HEK293 (cell line): ENCODE measurements at regions not wholly inside any gene's neighbourhood (a gene's known extent, or its start where the extent isn't known, plus 50 kb on each side); places are given as distances from the start of the nearest gene placed in this dataset.

Experiments
- CTCF ChIA-PET: fragments of 350-600 bp; formaldehyde crosslinking; extraction: SDS; loops from one replicate; lab custom pipeline; 2021; ENCODE audit warnings: antibody characterized with exemption; lab: Yijun Ruan, JAX
- POLR2A ChIA-PET: fragments of 300-600 bp; formaldehyde crosslinking; extraction: SDS; loops from one replicate; lab custom pipeline; 2020; ENCODE audit warnings: antibody characterized with exemption, inconsistent platforms; lab: Yijun Ruan, JAX
- H3K27ac ChIP-seq: fragments of 200-500 bp; sonication (Bioruptor generic); 2 replicates; pipeline ENCODE4 v1.5.1; 2014; ENCODE audit warnings: low read depth, low read length, control low read depth, inconsistent platforms; ENCODE audit errors: extremely low read depth
- H3K36me3 ChIP-seq, 2 experiments: fragments of 200-500 bp in 1 of 2; sonication (Bioruptor generic) in 1 of 2; 1 replicate in 1 of 2; 2 replicates in 1 of 2; pipeline ENCODE4 v1.5.1; 2014 to 2017; ENCODE audit warnings: inconsistent platforms in 2 of 2, low read length in 2 of 2; ENCODE audit not compliant: control insufficient read depth in 2 of 2, insufficient read depth in 1 of 2
- H3K4me1 ChIP-seq: fragments of 200-500 bp; sonication (Bioruptor generic); 2 replicates; pipeline ENCODE4 v1.5.1; 2014; ENCODE audit warnings: mild to moderate bottlenecking, low read length, inconsistent platforms; ENCODE audit not compliant: control insufficient read depth, insufficient read depth
- H3K4me3 ChIP-seq: 2 replicates; pipeline ENCODE4 v1.5.1; 2011; ENCODE audit warnings: low read depth, mild to moderate bottlenecking, control low read depth, low read length, moderate library complexity
- H3K9me3 ChIP-seq: fragments of 200-500 bp; sonication (Bioruptor generic); 2 replicates; pipeline ENCODE4 v1.5.1; 2014; ENCODE audit warnings: low read depth, low read length, inconsistent platforms; ENCODE audit not compliant: control insufficient read depth, insufficient read depth
- EGR2 ChIP-seq: fragments of 450-650 bp; formaldehyde crosslinking; IDR thresholded peaks from 2 replicates; pipeline ENCODE4 v1.5.1; 2016; ENCODE audit warnings: low read depth, missing biosample characterization, missing genetic modification characterization
- GFI1B ChIP-seq: fragments of 450-650 bp; formaldehyde crosslinking; IDR thresholded peaks from 2 replicates; pipeline ENCODE4 v1.5.1; 2016; ENCODE audit warnings: missing biosample characterization, missing genetic modification characterization
- KLF8 ChIP-seq: fragments of 450-650 bp; formaldehyde crosslinking; IDR thresholded peaks from 2 replicates; pipeline ENCODE4 v1.5.1; 2016; ENCODE audit warnings: missing biosample characterization, missing genetic modification characterization
- OVOL3 ChIP-seq: fragments of 450-650 bp; formaldehyde crosslinking; IDR thresholded peaks from 2 replicates; pipeline ENCODE4 v1.5.1; 2016; ENCODE audit warnings: missing biosample characterization, missing genetic modification characterization
- SCRT1 ChIP-seq: fragments of 450-650 bp; formaldehyde crosslinking; IDR thresholded peaks from 2 replicates; pipeline ENCODE4 v1.5.1; 2016; ENCODE audit warnings: missing biosample characterization, missing genetic modification characterization, borderline replicate concordance
- TRIM28 ChIP-seq: IDR thresholded peaks from 2 replicates; pipeline ENCODE4 v1.6.1; 2011; ENCODE audit warnings: low read length, control low read depth, borderline replicate concordance
- ZBTB21 ChIP-seq: fragments of 450-650 bp; formaldehyde crosslinking; IDR thresholded peaks from 2 replicates; pipeline ENCODE4 v1.5.1; 2017; ENCODE audit warnings: missing biosample characterization, missing genetic modification characterization
- ZBTB48 ChIP-seq: fragments of 450-650 bp; formaldehyde crosslinking; IDR thresholded peaks from 2 replicates; pipeline ENCODE4 v1.5.1; 2016; ENCODE audit warnings: missing biosample characterization, missing genetic modification characterization
- ZBTB8A ChIP-seq: fragments of 450-650 bp; formaldehyde crosslinking; IDR thresholded peaks from 2 replicates; pipeline ENCODE4 v1.5.1; 2016; ENCODE audit warnings: missing biosample characterization, missing genetic modification characterization
- ZFHX2 ChIP-seq: fragments of 450-650 bp; formaldehyde crosslinking; conservative IDR thresholded peaks from 2 replicates; pipeline ENCODE4 v1.5.1; 2016; ENCODE audit warnings: missing biosample characterization, missing genetic modification characterization
- ZNF133 ChIP-seq: fragments of 450-650 bp; formaldehyde crosslinking; IDR thresholded peaks from 2 replicates; pipeline ENCODE4 v1.5.1; 2016; ENCODE audit warnings: missing biosample characterization, missing genetic modification characterization
- ZNF211 ChIP-seq: fragments of 450-650 bp; formaldehyde crosslinking; IDR thresholded peaks from 2 replicates; pipeline ENCODE4 v1.5.1; 2016; ENCODE audit warnings: low read depth, missing biosample characterization, missing genetic modification characterization
- ZNF292 ChIP-seq: fragments of 450-650 bp; formaldehyde crosslinking; IDR thresholded peaks from 2 replicates; pipeline ENCODE4 v1.5.1; 2016; ENCODE audit warnings: low read depth, missing biosample characterization, missing genetic modification characterization, borderline replicate concordance
- ZNF433 ChIP-seq: fragments of 450-650 bp; formaldehyde crosslinking; IDR thresholded peaks from 2 replicates; pipeline ENCODE4 v1.5.1; 2016; ENCODE audit warnings: missing biosample characterization, missing genetic modification characterization, low read depth
- ZNF514 ChIP-seq: fragments of 450-650 bp; formaldehyde crosslinking; IDR thresholded peaks from 2 replicates; pipeline ENCODE4 v1.5.1; 2016; ENCODE audit warnings: missing biosample characterization, missing genetic modification characterization
- ZNF571 ChIP-seq: fragments of 450-650 bp; formaldehyde crosslinking; IDR thresholded peaks from 2 replicates; pipeline ENCODE4 v1.5.0; 2017; ENCODE audit warnings: missing biosample characterization, missing genetic modification characterization
- ZNF707 ChIP-seq: fragments of 450-650 bp; formaldehyde crosslinking; IDR thresholded peaks from 2 replicates; pipeline ENCODE4 v1.5.1; 2016; ENCODE audit warnings: missing biosample characterization, missing genetic modification characterization
- ZNF777 ChIP-seq: fragments of 450-650 bp; formaldehyde crosslinking; IDR thresholded peaks from 2 replicates; pipeline ENCODE4 v1.5.1; 2017; ENCODE audit warnings: missing biosample characterization, missing genetic modification characterization, borderline replicate concordance
- ZNF843 ChIP-seq: fragments of 450-650 bp; formaldehyde crosslinking; IDR thresholded peaks from 2 replicates; pipeline ENCODE4 v1.5.1; 2016; ENCODE audit warnings: missing biosample characterization, missing genetic modification characterization
- TF ChIP-seq, protein P1 (sequence below): fragments of 450-650 bp; formaldehyde crosslinking; IDR thresholded peaks from 2 replicates; pipeline ENCODE4 v1.5.1; 2016; ENCODE audit warnings: missing biosample characterization, missing genetic modification characterization, borderline replicate concordance
- TF ChIP-seq, protein P2 (sequence below): sonication (generic); formaldehyde crosslinking; IDR thresholded peaks from 2 replicates; pipeline ENCODE4 v1.8.1; 2022; ENCODE audit warnings: mild to moderate bottlenecking, moderate library complexity, missing genetic modification reagents
- TF ChIP-seq, protein P3 (sequence below): fragments of 450-650 bp; formaldehyde crosslinking; IDR thresholded peaks from 2 replicates; pipeline ENCODE4 v1.5.1; 2016; ENCODE audit warnings: missing biosample characterization, missing genetic modification characterization
- TF ChIP-seq, protein P4 (sequence below): fragments of 450-650 bp; formaldehyde crosslinking; conservative IDR thresholded peaks from 2 replicates; pipeline ENCODE4 v1.5.1; 2016; ENCODE audit warnings: low read depth, missing biosample characterization, missing genetic modification characterization

DNA sequence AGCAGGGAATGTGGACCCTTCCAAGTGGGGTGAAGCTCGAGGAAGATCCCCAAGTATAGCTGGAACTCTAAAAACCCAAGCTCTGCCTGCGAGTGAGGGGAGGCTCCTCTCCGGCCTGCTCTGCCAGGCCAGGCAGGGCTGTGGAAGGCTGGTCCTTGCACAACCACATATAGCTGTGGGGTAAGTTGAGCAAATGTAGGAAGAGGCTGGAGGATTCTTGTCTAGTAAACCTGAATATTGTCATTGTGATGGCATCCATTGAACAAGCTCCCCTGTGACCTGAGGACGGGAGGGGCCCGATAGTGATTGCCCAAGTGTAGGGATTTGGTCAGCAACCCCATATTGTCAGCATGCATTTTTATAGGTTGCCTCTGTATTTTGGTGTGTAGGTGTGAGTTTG, 103.0 kb downstream of the ACKR3 start:
- Histone ChIP-seq H3K27ac (no peak overlapping the region), H3K4me1 (no peaks in the 10 kb centered on the region), H3K4me3 (no peak overlapping the region), H3K9me3 (no peaks in the 10 kb centered on the region), H3K36me3 (no peaks in the 10 kb centered on the region)
- CTCF ChIA-PET = no interaction called here
- POLR2A ChIA-PET = no interaction called here
- TF ChIP-seq SCRT1 = no peak
- TF ChIP-seq ZNF292 (tag by site-specific recombination) = no peak
- TF ChIP-seq GFI1B (tag by site-specific recombination) = no peak
- TF ChIP-seq TRIM28 = no peak
- TF ChIP-seq, protein P1, sequence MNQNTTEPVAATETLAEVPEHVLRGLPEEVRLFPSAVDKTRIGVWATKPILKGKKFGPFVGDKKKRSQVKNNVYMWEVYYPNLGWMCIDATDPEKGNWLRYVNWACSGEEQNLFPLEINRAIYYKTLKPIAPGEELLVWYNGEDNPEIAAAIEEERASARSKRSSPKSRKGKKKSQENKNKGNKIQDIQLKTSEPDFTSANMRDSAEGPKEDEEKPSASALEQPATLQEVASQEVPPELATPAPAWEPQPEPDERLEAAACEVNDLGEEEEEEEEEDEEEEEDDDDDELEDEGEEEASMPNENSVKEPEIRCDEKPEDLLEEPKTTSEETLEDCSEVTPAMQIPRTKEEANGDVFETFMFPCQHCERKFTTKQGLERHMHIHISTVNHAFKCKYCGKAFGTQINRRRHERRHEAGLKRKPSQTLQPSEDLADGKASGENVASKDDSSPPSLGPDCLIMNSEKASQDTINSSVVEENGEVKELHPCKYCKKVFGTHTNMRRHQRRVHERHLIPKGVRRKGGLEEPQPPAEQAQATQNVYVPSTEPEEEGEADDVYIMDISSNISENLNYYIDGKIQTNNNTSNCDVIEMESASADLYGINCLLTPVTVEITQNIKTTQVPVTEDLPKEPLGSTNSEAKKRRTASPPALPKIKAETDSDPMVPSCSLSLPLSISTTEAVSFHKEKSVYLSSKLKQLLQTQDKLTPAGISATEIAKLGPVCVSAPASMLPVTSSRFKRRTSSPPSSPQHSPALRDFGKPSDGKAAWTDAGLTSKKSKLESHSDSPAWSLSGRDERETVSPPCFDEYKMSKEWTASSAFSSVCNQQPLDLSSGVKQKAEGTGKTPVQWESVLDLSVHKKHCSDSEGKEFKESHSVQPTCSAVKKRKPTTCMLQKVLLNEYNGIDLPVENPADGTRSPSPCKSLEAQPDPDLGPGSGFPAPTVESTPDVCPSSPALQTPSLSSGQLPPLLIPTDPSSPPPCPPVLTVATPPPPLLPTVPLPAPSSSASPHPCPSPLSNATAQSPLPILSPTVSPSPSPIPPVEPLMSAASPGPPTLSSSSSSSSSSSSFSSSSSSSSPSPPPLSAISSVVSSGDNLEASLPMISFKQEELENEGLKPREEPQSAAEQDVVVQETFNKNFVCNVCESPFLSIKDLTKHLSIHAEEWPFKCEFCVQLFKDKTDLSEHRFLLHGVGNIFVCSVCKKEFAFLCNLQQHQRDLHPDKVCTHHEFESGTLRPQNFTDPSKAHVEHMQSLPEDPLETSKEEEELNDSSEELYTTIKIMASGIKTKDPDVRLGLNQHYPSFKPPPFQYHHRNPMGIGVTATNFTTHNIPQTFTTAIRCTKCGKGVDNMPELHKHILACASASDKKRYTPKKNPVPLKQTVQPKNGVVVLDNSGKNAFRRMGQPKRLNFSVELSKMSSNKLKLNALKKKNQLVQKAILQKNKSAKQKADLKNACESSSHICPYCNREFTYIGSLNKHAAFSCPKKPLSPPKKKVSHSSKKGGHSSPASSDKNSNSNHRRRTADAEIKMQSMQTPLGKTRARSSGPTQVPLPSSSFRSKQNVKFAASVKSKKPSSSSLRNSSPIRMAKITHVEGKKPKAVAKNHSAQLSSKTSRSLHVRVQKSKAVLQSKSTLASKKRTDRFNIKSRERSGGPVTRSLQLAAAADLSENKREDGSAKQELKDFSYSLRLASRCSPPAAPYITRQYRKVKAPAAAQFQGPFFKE (tag by site-specific recombination) = no peak
- TF ChIP-seq ZNF777 = no peak
- TF ChIP-seq, protein P2, sequence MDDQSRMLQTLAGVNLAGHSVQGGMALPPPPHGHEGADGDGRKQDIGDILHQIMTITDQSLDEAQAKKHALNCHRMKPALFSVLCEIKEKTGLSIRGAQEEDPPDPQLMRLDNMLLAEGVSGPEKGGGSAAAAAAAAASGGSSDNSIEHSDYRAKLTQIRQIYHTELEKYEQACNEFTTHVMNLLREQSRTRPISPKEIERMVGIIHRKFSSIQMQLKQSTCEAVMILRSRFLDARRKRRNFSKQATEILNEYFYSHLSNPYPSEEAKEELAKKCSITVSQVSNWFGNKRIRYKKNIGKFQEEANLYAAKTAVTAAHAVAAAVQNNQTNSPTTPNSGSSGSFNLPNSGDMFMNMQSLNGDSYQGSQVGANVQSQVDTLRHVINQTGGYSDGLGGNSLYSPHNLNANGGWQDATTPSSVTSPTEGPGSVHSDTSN = no peak
- TF ChIP-seq KLF8 = no peak
- no peak for TF ChIP-seq EGR2
- no peak for TF ChIP-seq ZNF514 (tag by site-specific recombination)
- no peak for TF ChIP-seq ZNF433 (tag by site-specific recombination)
- no peak for TF ChIP-seq ZNF211 (tag by site-specific recombination)
- TF ChIP-seq, protein P3, sequence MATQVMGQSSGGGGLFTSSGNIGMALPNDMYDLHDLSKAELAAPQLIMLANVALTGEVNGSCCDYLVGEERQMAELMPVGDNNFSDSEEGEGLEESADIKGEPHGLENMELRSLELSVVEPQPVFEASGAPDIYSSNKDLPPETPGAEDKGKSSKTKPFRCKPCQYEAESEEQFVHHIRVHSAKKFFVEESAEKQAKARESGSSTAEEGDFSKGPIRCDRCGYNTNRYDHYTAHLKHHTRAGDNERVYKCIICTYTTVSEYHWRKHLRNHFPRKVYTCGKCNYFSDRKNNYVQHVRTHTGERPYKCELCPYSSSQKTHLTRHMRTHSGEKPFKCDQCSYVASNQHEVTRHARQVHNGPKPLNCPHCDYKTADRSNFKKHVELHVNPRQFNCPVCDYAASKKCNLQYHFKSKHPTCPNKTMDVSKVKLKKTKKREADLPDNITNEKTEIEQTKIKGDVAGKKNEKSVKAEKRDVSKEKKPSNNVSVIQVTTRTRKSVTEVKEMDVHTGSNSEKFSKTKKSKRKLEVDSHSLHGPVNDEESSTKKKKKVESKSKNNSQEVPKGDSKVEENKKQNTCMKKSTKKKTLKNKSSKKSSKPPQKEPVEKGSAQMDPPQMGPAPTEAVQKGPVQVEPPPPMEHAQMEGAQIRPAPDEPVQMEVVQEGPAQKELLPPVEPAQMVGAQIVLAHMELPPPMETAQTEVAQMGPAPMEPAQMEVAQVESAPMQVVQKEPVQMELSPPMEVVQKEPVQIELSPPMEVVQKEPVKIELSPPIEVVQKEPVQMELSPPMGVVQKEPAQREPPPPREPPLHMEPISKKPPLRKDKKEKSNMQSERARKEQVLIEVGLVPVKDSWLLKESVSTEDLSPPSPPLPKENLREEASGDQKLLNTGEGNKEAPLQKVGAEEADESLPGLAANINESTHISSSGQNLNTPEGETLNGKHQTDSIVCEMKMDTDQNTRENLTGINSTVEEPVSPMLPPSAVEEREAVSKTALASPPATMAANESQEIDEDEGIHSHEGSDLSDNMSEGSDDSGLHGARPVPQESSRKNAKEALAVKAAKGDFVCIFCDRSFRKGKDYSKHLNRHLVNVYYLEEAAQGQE = no peak
- TF ChIP-seq ZNF571 (tag by site-specific recombination) = no peak
- no peak for TF ChIP-seq ZBTB48 (tag by site-specific recombination)

DNA sequence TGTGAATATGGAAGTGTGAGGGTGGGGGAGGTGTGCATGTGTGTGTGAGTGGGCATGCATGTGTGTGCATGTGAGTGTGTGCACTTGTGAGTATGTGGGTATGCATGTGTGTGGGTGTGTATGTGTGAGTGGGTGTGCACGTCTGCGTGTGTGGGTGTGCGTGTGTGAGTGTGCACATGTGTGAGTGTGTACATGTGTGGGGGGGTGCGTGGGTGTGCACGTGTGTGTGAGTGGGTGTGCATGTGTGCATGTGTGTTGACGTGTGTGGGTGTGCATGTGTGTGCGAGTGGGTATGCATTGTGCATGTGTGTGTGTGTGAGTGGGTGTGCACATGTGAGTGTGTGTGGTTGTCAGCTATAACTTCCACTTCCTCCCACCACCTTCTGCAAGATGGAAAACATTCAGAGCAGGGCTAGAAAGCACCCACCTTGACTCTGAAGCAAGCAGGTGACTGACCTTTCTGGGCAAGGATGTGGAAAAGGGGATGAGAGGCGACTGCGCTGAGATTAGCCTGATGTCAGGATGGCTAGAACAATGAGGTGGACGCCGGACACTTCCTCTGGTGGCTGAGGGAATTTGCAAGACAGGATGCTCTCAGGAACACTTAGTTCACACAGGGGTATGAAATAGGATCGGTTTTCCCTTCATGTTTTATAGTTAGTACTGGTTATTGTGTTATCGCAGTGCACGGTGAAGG, 103.6 kb downstream of the ACKR3 start:
- H3K27ac ChIP-seq = no peak overlapping the region
- CTCF ChIA-PET = no interaction called here
- H3K4me1 ChIP-seq = no peaks in the 10 kb centered on the region
- no peaks in the 10 kb centered on the region for H3K9me3 ChIP-seq
- H3K36me3 ChIP-seq = no peaks in the 10 kb centered on the region
- H3K4me3 ChIP-seq = no peak overlapping the region
- POLR2A ChIA-PET = no interaction called here
- TF ChIP-seq OVOL3 (tag by site-specific recombination) (no peak), ZNF707 (no peak), ZFHX2 (tag by site-specific recombination) (peak; percentile 99), ZNF843 (tag by site-specific recombination) (no peak), ZNF133 (tag by site-specific recombination) (no peak), ZBTB8A (tag by site-specific recombination) (no peak), ZBTB21 (no peak)
- TF ChIP-seq, protein P4, sequence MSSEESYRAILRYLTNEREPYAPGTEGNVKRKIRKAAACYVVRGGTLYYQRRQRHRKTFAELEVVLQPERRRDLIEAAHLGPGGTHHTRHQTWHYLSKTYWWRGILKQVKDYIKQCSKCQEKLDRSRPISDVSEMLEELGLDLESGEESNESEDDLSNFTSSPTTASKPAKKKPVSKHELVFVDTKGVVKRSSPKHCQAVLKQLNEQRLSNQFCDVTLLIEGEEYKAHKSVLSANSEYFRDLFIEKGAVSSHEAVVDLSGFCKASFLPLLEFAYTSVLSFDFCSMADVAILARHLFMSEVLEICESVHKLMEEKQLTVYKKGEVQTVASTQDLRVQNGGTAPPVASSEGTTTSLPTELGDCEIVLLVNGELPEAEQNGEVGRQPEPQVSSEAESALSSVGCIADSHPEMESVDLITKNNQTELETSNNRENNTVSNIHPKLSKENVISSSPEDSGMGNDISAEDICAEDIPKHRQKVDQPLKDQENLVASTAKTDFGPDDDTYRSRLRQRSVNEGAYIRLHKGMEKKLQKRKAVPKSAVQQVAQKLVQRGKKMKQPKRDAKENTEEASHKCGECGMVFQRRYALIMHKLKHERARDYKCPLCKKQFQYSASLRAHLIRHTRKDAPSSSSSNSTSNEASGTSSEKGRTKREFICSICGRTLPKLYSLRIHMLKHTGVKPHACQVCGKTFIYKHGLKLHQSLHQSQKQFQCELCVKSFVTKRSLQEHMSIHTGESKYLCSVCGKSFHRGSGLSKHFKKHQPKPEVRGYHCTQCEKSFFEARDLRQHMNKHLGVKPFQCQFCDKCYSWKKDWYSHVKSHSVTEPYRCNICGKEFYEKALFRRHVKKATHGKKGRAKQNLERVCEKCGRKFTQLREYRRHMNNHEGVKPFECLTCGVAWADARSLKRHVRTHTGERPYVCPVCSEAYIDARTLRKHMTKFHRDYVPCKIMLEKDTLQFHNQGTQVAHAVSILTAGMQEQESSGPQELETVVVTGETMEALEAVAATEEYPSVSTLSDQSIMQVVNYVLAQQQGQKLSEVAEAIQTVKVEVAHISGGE (tag by site-specific recombination) = no peak
